Effector CD4-positive, alpha-beta T cell (primary cell): ENCODE measurements at regions not wholly inside any gene's neighbourhood (a gene's known extent, or its start where the extent isn't known, plus 50 kb on each side); places are given as distances from the start of the nearest gene placed in this dataset.
A peak's percentile ranks its signal among the peaks of the same experiment; 100 is the strongest.
"Not testable (repeated sequence)": the region's sequence is repeated elsewhere in the genome, so short reads cannot be mapped to it uniquely, and the experiment has no call there.

Experiments
- DNase-seq: peaks from one replicate; pipeline ENCODE4 v3.0.0-alpha.2; 2020

- no peak for DNase-seq
These were observed 172.8 kb upstream of the IRF2BP2 start for GRCh38 chr1:234782791-234783190.

DNA sequence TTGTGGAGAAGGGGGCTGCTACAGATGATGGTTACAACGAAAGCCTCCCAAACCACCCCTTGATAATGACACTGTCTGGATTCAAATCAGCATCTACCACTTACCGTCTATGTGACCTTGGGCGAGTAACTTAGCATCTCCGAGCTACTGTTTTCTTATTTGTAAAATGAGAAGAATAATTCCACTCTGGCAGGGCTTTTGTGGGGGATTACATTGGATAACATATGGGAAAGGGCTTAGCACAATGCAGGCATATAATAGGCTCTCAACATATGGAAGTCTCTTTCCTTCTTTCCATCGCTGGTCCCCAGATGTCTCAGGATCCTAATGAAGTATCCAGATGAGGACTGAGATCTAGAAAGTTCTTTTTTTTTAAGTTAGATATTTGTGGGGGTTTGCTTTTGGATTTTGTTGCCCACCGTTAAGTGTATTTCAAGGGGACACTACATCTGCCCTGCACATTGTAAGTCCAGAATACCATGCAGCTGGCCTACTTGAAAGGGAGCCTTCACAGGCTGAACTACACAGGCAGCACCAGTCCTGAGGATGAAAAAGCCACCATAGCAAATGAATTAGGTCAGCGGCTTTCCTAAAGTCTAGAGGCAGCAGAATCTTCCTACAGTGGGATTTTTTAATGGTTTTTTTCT lies 172.2 kb upstream of the IRF2BP2 start:
- no peak for DNase-seq

DNA sequence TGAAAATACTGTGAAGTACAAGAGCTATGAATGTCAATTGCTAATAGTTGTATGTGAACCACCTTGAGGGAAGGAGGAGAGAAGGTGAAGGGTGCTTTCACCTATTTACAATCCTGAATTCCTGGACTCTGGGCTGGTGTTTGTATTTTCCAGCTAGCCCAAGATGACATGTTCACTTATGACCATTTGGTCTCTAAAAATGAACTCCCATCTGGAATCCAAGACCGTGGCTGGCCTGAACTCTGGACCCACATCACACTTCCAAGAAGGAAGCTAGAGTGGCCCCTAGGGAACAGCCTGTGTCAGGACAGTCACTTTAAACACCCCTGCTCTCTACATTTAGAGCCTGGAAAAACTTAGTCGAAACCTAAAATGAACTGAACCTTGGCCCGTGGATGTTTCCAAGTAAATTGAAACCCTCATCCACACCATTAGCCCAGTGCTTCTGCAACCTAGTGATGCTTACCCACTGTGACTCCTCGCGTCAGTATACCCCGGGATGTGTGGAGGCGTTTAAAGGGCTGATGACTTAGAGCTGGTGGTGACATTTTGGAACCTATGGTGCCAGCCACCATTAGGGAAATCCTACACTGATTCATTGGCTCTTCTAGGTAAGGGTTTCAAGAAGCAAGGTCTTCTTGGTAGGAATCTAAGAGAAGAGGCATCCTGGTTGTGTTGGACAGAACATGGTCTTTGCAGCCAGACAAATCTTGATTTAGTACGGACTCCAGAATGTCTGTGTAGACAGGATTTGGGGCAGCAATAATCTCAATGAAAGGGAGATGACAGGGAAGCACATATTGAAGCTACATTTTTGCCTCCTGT lies 171.5 kb upstream of the IRF2BP2 start:
- DNase-seq = no peak

DNA sequence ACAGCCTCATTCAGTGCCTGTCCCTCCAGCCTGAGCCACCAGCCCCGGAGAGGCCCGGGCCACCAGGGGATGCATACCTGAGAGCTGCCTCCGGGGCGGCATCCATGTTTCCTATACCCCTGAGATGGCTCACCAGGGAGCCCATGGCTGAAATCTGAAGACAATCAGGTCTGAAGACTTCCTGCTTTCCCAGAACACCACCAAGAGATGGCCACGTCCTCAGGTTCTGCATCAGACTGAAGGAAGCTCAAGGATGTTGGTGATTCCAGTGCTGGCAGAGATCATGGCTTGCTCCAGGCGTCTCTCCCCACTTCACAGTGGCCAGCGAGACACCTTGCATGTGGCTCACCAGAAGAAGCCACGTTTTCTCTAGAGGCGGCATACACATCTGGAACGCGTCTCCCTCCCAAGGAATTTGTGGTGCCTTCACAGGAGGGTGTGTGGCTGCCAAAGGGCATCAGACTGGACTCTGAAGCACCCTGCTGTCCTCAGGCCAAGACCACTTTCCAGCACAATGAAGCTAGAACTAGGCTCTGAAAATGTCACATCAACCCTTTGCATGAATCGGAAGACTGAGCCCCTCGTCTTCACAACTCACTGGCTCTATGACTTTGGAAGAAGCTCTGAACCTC lies 170.7 kb upstream of the IRF2BP2 start:
- DNase-seq = no peak

GRCh38 chr1:234780112-234780511 lies 170.1 kb upstream of the IRF2BP2 start:
- DNase-seq = no peak

- DNase-seq = not testable (repeated sequence)
These were observed 169.6 kb upstream of the IRF2BP2 start for GRCh38 chr1:234779600-234779999.

- DNase-seq = no peak
These were observed 169.2 kb upstream of the IRF2BP2 start for GRCh38 chr1:234779160-234779538.

GRCh38 chr1:234778221-234779159 lies 168.5 kb upstream of the IRF2BP2 start:
- no peak for DNase-seq

DNA sequence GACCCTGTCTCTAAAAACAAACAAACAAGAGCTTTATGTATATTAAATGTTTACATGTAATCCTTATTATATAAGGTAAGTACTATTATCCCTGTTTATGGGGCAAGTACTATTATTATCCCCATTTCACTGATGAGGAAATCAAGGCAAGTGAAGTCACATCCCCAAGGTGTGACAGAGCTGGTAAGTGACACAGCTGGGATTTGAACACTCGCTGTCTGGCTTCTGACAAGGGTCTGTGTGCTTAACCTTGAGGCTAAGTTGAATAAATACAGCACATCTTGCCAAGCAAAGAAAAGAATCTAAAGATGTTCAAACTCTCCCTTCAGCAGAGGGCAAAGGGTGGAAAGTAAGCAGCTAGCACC lies 167.9 kb upstream of the IRF2BP2 start:
- DNase-seq = no peak

GRCh38 chr1:234776876-234777855 lies 167.2 kb upstream of the IRF2BP2 start:
- no peak for DNase-seq

GRCh38 chr1:234776256-234776875 lies 166.4 kb upstream of the IRF2BP2 start:
- DNase-seq = no peak

DNA sequence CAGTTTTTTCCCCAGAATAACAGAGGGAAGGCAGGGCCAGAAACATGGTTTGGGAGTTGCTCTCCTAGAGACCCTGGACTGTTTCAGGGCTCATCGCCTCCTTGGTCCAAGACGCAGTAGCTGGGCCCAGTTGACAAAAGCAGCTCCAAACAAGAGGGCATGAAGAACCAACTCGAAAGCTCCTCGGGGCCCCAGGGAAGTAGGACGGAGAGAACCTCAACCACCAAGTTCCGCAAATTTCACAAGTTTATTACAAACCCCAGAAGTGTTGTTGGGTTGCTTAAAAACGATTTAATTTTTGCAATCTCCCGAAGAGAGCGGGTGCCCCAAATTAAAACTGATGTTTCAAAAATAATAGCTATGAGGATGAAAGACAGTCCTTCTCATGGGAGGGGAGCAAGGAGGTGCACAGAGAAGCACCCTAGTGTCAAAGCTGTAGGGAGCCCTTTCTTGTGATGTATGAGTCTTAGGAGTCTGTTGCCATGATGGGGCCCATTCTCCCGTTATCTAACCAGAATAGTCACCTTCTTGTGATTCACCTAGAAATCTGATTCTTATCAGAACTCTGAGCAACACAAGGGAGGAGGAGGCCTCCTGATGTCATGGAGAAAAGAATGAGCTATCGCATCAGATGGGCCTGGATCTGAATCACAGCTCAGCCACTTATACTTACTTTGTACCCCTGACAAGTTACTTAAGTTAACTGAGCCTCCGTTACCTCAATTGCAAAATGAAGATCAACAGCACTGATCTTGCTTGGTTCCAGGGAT lies 165.7 kb upstream of the IRF2BP2 start:
- DNase-seq = no peak

DNA sequence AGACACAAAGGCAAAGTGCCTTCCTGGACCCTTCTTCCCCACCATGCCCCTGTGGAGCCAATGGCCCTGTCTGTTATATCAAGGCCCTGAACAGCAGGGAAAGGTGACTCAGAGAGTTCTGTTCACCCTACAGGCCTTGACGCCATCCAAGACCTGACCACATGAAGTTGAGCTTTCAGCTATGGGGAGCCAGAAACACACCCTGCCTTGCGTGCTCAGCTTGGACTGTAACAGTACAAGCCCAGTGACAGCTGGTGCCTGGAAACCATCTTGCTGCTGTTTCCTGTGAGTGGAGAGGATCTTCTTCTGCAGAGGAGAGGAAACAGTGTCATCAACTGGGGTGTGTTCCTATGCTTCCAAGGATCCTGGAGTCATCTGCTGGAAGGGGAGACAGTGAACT lies 165.0 kb upstream of the IRF2BP2 start:
- DNase-seq = no peak

GRCh38 chr1:234773936-234774677 lies 164.1 kb upstream of the IRF2BP2 start:
- no peak for DNase-seq

GRCh38 chr1:234772345-234773147 lies 162.6 kb upstream of the IRF2BP2 start:
- peak; percentile 78 for DNase-seq

- no peak for DNase-seq
These were observed 161.8 kb upstream of the IRF2BP2 start for GRCh38 chr1:234771642-234772344.

- DNase-seq = no peak
These were observed 161.1 kb upstream of the IRF2BP2 start for GRCh38 chr1:234770924-234771540.
